C4-2B (cell line): ENCODE measurements at regions not wholly inside any gene's neighbourhood (a gene's known extent, or its start where the extent isn't known, plus 50 kb on each side); places are given as distances from the start of the nearest gene placed in this dataset.

Experiments
- H3K27ac ChIP-seq: fragments of 450-650 bp; 2 replicates; pipeline ENCODE4 v1.5.1; 2017
- CTCF ChIP-seq: fragments of 450-650 bp; conservative IDR thresholded peaks from 2 replicates; pipeline ENCODE4 v1.5.1; 2017; ENCODE audit warnings: mild to moderate bottlenecking
- ZFX ChIP-seq: fragments of 450-650 bp; IDR thresholded peaks from 2 replicates; pipeline ENCODE4 v1.6.1; 2017

- TF ChIP-seq ZFX (no peak), CTCF (no peak)
- no peak overlapping the region for H3K27ac ChIP-seq
These were observed 59.3 kb downstream of the BTBD3 start for GRCh38 chr20:11976966-11977365.

GRCh38 chr20:11978496-11978895 lies 60.8 kb downstream of the BTBD3 start:
- no peak for TF ChIP-seq CTCF
- no peak for TF ChIP-seq ZFX
- H3K27ac ChIP-seq = no peak overlapping the region

GRCh38 chr20:11979306-11979990 lies 61.8 kb downstream of the BTBD3 start:
- no peak for TF ChIP-seq CTCF
- TF ChIP-seq ZFX = no peak
- no peak overlapping the region for H3K27ac ChIP-seq

- H3K27ac ChIP-seq = no peak overlapping the region
- TF ChIP-seq ZFX (no peak), CTCF (no peak)
These were observed 62.6 kb downstream of the BTBD3 start for GRCh38 chr20:11980263-11980662.

- H3K27ac ChIP-seq = no peak overlapping the region
- TF ChIP-seq CTCF (no peak), ZFX (no peak)
These were observed 63.8 kb downstream of the BTBD3 start for GRCh38 chr20:11981366-11981947.

- TF ChIP-seq CTCF (no peak), ZFX (no peak)
- no peak overlapping the region for H3K27ac ChIP-seq
These were observed 64.7 kb downstream of the BTBD3 start for GRCh38 chr20:11982289-11982954.

GRCh38 chr20:11982955-11983470 lies 65.3 kb downstream of the BTBD3 start:
- TF ChIP-seq ZFX = no peak
- no peak overlapping the region for H3K27ac ChIP-seq
